HepG2 (cell line): ENCODE measurements at regions not wholly inside any gene's neighbourhood (a gene's known extent, or its start where the extent isn't known, plus 50 kb on each side); places are given as distances from the start of the nearest gene placed in this dataset.

Source experiments
- ATAC-seq: fragments of 200-7000 bp; cut with Tn5 transposase; 3 replicates; pipeline ENCODE4 v1.9.1; 2020; ENCODE audit warnings: mild to moderate bottlenecking, moderate library complexity
- BruUV-seq: library from RNA; stranded (reverse); fragments of 400-500 nt; replicated peaks from 2 replicates; lab custom pipeline; 2021; lab: Mats Ljungman, UMichigan
- CTCF ChIA-PET: fragments of 300-600 bp; formaldehyde crosslinking; extraction: SDS; loops from one replicate; lab custom pipeline; 2021; ENCODE audit warnings: low total read pairs, inconsistent platforms, low intra/inter-chr PET ratio; lab: Yijun Ruan, JAX
- POLR2A ChIA-PET: fragments of 350-600 bp; sonication (Branson Sonifier 250); formaldehyde crosslinking; loops from one replicate; lab custom pipeline; 2020; ENCODE audit warnings: antibody characterized with exemption, inconsistent platforms; lab: Yijun Ruan, JAX
- DNase-seq: peaks from one replicate; pipeline ENCODE4 v3.0.0-alpha.2; 2015; ENCODE audit warnings: low spot score
- FAIRE-seq: peaks from 3 replicates; lab custom pipeline; 2011; peaks lifted over from hg19 to GRCh38; lab: Jason Lieb, UNC
- H2AFZ ChIP-seq: one replicate; pipeline ENCODE4 v1.6.1; 2011; ENCODE audit warnings: low read length, inconsistent platforms
- H3K27ac ChIP-seq: fragments of 300-600 bp; 3 replicates; pipeline ENCODE4 v1.8.0; 2011; ENCODE audit warnings: mixed run types, mild to moderate bottlenecking, mixed read lengths, low read length, inconsistent platforms; ENCODE audit not compliant: insufficient read depth; ENCODE audit errors: extremely low read length
- H3K27me3 ChIP-seq, 2 experiments: fragments of 200-600 bp in 1 of 2; 2 replicates in 1 of 2; 3 replicates in 1 of 2; pipeline versions ENCODE4 v1.6.0 to v1.8.0; 2011; ENCODE audit warnings: low read length in 2 of 2, mild to moderate bottlenecking in 2 of 2, moderate library complexity in 2 of 2, inconsistent platforms in 1 of 2; ENCODE audit not compliant: insufficient read depth in 2 of 2, control insufficient read depth in 1 of 2
- H3K36me3 ChIP-seq, 2 experiments: fragments of 200-600 bp in 1 of 2; replicated peaks in 1 of 2; 2 replicates in 1 of 2; 3 replicates in 1 of 2; pipeline versions ENCODE4 v1.5.1 to v1.8.0; 2011; ENCODE audit warnings: low read length in 2 of 2, inconsistent platforms in 1 of 2; ENCODE audit not compliant: insufficient read depth in 2 of 2, control insufficient read depth in 1 of 2
- H3K4me1 ChIP-seq: 2 replicates; pipeline ENCODE4 v1.5.1; 2012; ENCODE audit warnings: low read length, inconsistent platforms; ENCODE audit not compliant: insufficient read depth
- H3K4me2 ChIP-seq: 2 replicates; pipeline ENCODE4 v1.6.0; 2011; ENCODE audit warnings: low read depth, low read length, inconsistent platforms
- H3K4me3 ChIP-seq, 3 experiments: fragments of 200-600 bp in 1 of 3; sonication (generic), shearing (Covaris generic) in 1 of 3; replicated peaks in 1 of 3; 2 replicates each; pipeline ENCODE4 v1.5.1; 2011 to 2016; ENCODE audit warnings: low read length in 3 of 3, inconsistent platforms in 2 of 3, low read depth in 2 of 3, mild to moderate bottlenecking in 2 of 3, control low read depth in 1 of 3, mixed read lengths in 1 of 3; ENCODE audit not compliant: insufficient read depth in 1 of 3
- H3K79me2 ChIP-seq: one replicate; pipeline ENCODE4 v1.6.1; 2011; ENCODE audit warnings: low read length, inconsistent platforms; ENCODE audit not compliant: insufficient read depth
- H3K9ac ChIP-seq: 2 replicates; pipeline ENCODE4 v1.6.0; 2011; ENCODE audit warnings: mild to moderate bottlenecking, low read depth, low read length, inconsistent platforms; ENCODE audit not compliant: insufficient read depth
- H3K9me3 ChIP-seq: 2 replicates; pipeline ENCODE4 v1.5.1; 2012; ENCODE audit warnings: mild to moderate bottlenecking, low read length
- H4K20me1 ChIP-seq: 2 replicates; pipeline ENCODE4 v1.6.0; 2011; ENCODE audit warnings: inconsistent platforms, mild to moderate bottlenecking, low read length, moderate library complexity; ENCODE audit not compliant: insufficient read depth
- CTCF ChIP-seq: sonication (generic); formaldehyde crosslinking; IDR thresholded peaks from 2 replicates; pipeline ENCODE4 v1.5.0; 2020; ENCODE audit warnings: mild to moderate bottlenecking, missing genetic modification reagents, moderate library complexity
- EEA1 ChIP-seq: sonication (generic); formaldehyde crosslinking; IDR thresholded peaks from 2 replicates; pipeline ENCODE4 v1.5.1; 2020; ENCODE audit warnings: mild to moderate bottlenecking, missing genetic modification reagents, borderline replicate concordance
- ISX ChIP-seq: sonication (generic); formaldehyde crosslinking; conservative IDR thresholded peaks from 2 replicates; pipeline ENCODE4 v1.5.0; 2020; ENCODE audit warnings: missing genetic modification reagents
- MBNL3 ChIP-seq: fragments of 250-450 bp; sonication (Bioruptor Pico); conservative IDR thresholded peaks from 2 replicates; pipeline ENCODE4 v1.8.0; 2022; ENCODE audit warnings: mild to moderate bottlenecking, inconsistent platforms
- NFYC ChIP-seq: IDR thresholded peaks from 2 replicates; pipeline ENCODE4 v1.6.1; 2016; ENCODE audit warnings: missing genetic modification reagents, missing compliant biosample characterization
- TOE1 ChIP-seq: sonication (generic); formaldehyde crosslinking; IDR thresholded peaks from 2 replicates; pipeline ENCODE4 v1.4.0; 2020; ENCODE audit warnings: mild to moderate bottlenecking, missing genetic modification reagents
- ZFP41 ChIP-seq: sonication (generic); formaldehyde crosslinking; IDR thresholded peaks from 2 replicates; pipeline ENCODE4 v1.4.0; 2020; ENCODE audit warnings: mild to moderate bottlenecking, missing genetic modification reagents, borderline replicate concordance
- ZKSCAN1 ChIP-seq: fragments of 150-350 bp; IDR thresholded peaks from 2 replicates; pipeline ENCODE4 v1.6.1; 2014; ENCODE audit warnings: low read length
- ZNF251 ChIP-seq: sonication (generic); formaldehyde crosslinking; IDR thresholded peaks from 2 replicates; pipeline ENCODE4 v1.9.0; 2021; ENCODE audit warnings: mild to moderate bottlenecking, missing genetic modification reagents
- ZNF350 ChIP-seq: sonication (generic); formaldehyde crosslinking; IDR thresholded peaks from 2 replicates; pipeline ENCODE4 v1.4.0; 2020; ENCODE audit warnings: mild to moderate bottlenecking, low read depth, missing genetic modification reagents, borderline replicate concordance
- ZNF569 ChIP-seq: sonication (generic); formaldehyde crosslinking; IDR thresholded peaks from 2 replicates; pipeline ENCODE4 v1.5.0; 2020; ENCODE audit warnings: mild to moderate bottlenecking, missing genetic modification reagents, moderate library complexity, borderline replicate concordance
- ZNF878 ChIP-seq: sonication (generic); formaldehyde crosslinking; IDR thresholded peaks from 2 replicates; pipeline ENCODE4 v1.8.1; 2023; ENCODE audit warnings: mild to moderate bottlenecking, missing genetic modification reagents, moderate library complexity
- ZSCAN29 ChIP-seq: sonication (generic); formaldehyde crosslinking; conservative IDR thresholded peaks from 2 replicates; pipeline ENCODE4 v1.4.0; 2020; ENCODE audit warnings: mild to moderate bottlenecking, missing genetic modification reagents
- WGBS: methylation state at CpG from one replicate; pipeline ENCODE4 v1.1.6; 2017; ENCODE audit warnings: low lambda C conversion rate; 5-methylcytosine and 5-hydroxymethylcytosine counted together
- in situ Hi-C: cut with HindIII; loops from 2 replicates; pipeline ENCODE4 v1.10.0; 2017; ENCODE audit warnings: low pct_unique_long_range_greater_than_20kb; ENCODE audit not compliant: extremely low pct_ligation_motif_present
- intact Hi-C: fragments of 100-400 bp; cut with micrococcal nuclease; formaldehyde crosslinking; loops from one replicate; pipeline ENCODE4 v1.10.0; 2022; ENCODE audit not compliant: unreplicated experiment

GRCh38 chr4:117908306-117909207 is 125.7 kb upstream of the NDST3 start:
- no peaks in the 10 kb centered on the region for H3K9me3 ChIP-seq
- ChIA-PET POLR2A (no interaction called here), CTCF (no interaction called here)
- ATAC-seq (no peak), DNase-seq (no peak), FAIRE-seq (no peak)
- no peak overlapping the region for H3K4me3 ChIP-seq
- H3K4me2 ChIP-seq: no peak overlapping the region
- in situ Hi-C loops: no loop called here
- BruUV-seq: no TSS peak
- WGBS: 4% methylated on average over 5 of the region's 5 CpGs
- H3K79me2 ChIP-seq: no peaks in the 10 kb centered on the region
- TF ChIP-seq ZFP41 (CRISPR knock-in tag): no peak
- TF ChIP-seq ZNF569 (CRISPR knock-in tag): no peak
- TF ChIP-seq NFYC (CRISPR knock-in tag): no peak
- H3K9ac ChIP-seq: no peak overlapping the region
- H3K4me1 ChIP-seq: no peaks in the 10 kb centered on the region
- H3K27ac ChIP-seq: no peak overlapping the region
- no peaks in the 10 kb centered on the region; a peak in 1 of 5 replicates for H3K27me3 ChIP-seq
- no peaks in the 10 kb centered on the region for H4K20me1 ChIP-seq
- intact Hi-C loops: no loop called here
- no peak overlapping the region for H2AFZ ChIP-seq
- H3K36me3 ChIP-seq: no peaks in the 10 kb centered on the region

GRCh38 chr4:117916728-117917127 is 117.6 kb upstream of the NDST3 start:
- Histone ChIP-seq H4K20me1 (no peaks in the 10 kb centered on the region), H2AFZ (no peak overlapping the region), H3K27ac (no peak overlapping the region), H3K9me3 (no peaks in the 10 kb centered on the region), H3K79me2 (no peaks in the 10 kb centered on the region), H3K27me3 (no peaks in the 10 kb centered on the region), H3K9ac (no peak overlapping the region), H3K4me2 (no peak overlapping the region), H3K36me3 (no peaks in the 10 kb centered on the region)
- CTCF ChIA-PET: no interaction called here
- WGBS: 38% methylated on average over 3 of the region's 4 CpGs
- DNase-seq (no peak), FAIRE-seq (no peak), ATAC-seq (no peak)
- intact Hi-C loops: no loop called here
- POLR2A ChIA-PET: no interaction called here
- in situ Hi-C loops: no loop called here
- TF ChIP-seq ZNF878: no peak
- TF ChIP-seq ZSCAN29 (CRISPR knock-in tag): no peak
- TF ChIP-seq MBNL3 (CRISPR knock-in tag): no peak
- TF ChIP-seq ISX (CRISPR knock-in tag): no peak
- TF ChIP-seq ZNF251: no peak
- no peak for TF ChIP-seq ZKSCAN1
- no peak for TF ChIP-seq TOE1
- TF ChIP-seq ZNF350: no peak
- TF ChIP-seq CTCF (CRISPR knock-in tag): no peak
- TF ChIP-seq EEA1: no peak
- TF ChIP-seq, all 625 proteins: peak for 0
- BruUV-seq: no TSS peak
- no peak overlapping the region for H3K4me3 ChIP-seq
- no peaks in the 10 kb centered on the region for H3K4me1 ChIP-seq
